Fibroblast of villous mesenchyme (primary cell): ENCODE measurements at regions not wholly inside any gene's neighbourhood (a gene's known extent, or its start where the extent isn't known, plus 50 kb on each side); places are given as distances from the start of the nearest gene placed in this dataset.

Source experiments
- DNase-seq: peaks from one replicate; pipeline ENCODE4 v3.0.0-alpha.2; 2010; ENCODE audit warnings: low read depth
- H3K4me3 ChIP-seq: 2 replicates; pipeline ENCODE4 v1.5.1; 2011; ENCODE audit warnings: low read depth, mild to moderate bottlenecking, low read length
- TF ChIP-seq, protein P1 (sequence below): IDR thresholded peaks from 2 replicates; pipeline ENCODE4 v1.5.1; 2012; ENCODE audit warnings: low read depth, mild to moderate bottlenecking, low read length; ENCODE audit not compliant: insufficient read depth

DNA sequence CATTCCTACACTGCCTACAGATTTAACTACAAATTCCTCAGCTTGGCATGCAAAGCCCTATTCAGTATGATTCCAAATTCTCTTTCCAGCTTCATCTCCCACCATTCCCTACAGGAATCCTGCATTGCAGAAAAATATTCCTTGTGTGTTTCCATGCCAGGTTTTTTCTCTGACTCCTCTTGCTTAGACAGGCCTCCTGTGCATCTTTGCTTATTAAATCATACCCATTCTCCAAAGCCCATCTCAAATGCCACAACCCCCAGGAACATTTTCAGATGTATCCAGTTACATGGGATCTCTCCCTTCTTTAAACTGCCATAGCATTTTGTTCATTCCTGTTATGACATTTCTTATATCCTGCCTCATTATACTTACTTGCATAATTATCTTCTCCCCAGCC is 106.4 kb upstream of the GRIA3 start:
- TF ChIP-seq, protein P1, sequence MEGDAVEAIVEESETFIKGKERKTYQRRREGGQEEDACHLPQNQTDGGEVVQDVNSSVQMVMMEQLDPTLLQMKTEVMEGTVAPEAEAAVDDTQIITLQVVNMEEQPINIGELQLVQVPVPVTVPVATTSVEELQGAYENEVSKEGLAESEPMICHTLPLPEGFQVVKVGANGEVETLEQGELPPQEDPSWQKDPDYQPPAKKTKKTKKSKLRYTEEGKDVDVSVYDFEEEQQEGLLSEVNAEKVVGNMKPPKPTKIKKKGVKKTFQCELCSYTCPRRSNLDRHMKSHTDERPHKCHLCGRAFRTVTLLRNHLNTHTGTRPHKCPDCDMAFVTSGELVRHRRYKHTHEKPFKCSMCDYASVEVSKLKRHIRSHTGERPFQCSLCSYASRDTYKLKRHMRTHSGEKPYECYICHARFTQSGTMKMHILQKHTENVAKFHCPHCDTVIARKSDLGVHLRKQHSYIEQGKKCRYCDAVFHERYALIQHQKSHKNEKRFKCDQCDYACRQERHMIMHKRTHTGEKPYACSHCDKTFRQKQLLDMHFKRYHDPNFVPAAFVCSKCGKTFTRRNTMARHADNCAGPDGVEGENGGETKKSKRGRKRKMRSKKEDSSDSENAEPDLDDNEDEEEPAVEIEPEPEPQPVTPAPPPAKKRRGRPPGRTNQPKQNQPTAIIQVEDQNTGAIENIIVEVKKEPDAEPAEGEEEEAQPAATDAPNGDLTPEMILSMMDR, result no peak
- DNase-seq, result no peak
- H3K4me3 ChIP-seq, result no peak overlapping the region

DNA sequence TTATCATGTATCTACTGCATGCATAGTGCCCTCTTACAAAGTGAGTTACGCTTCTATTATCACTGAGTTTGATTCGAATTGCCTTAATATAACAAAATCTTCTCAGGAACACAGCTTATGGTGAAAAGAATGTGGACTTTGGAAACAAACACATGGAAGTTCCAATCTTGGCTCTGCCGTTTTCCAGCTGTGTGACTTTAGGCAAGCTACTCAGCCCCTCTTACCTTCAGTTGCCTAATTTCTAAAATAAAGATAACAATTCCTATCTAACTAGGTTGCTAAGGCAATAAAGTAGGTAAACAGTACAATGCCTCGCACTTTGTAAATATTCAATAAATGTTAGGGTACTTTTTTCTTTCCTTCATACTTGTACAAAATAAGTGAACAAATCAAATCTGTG is 104.0 kb upstream of the GRIA3 start:
- DNase-seq, result no peak
- H3K4me3 ChIP-seq, result no peak overlapping the region
- TF ChIP-seq, protein P1, result no peak

DNA sequence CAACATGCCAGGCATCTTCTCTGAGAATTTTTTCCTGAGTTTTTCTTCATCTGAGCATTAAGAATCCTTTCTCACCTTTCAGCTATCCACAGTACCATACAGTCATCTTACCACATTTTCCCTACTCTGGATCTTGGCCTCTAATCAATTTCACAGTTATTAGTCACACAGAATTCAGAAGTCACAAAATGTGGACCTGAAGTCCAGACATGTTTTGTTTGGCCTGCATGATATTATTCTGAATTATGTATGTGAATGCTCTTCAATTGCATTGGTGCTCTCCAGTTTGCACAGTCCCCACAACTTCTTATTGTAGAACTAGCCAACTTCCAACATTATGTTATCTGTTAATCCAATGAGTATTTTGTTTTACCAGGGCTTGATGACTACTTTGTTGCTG is 102.3 kb upstream of the GRIA3 start:
- DNase-seq, result no peak
- no peak overlapping the region for H3K4me3 ChIP-seq
- TF ChIP-seq, protein P1, result no peak

DNA sequence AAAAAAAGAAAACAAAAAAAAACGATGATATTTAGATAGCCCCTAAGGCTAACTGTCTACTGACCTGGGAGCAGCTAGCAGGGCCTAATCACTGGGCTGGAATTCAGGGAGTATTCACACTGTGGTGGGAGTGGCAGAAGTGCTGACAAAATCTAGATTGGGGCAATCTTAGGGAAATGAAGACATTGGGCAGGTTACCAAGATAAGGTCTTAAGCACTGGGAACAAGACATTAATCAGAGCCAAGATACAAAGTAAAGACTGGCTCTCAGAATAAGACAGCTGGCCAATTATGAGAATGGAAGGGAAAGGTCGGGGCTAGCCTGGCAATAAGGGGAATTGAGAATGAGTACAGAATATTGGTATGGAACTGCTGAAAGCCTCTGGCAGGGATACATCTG is 100.2 kb upstream of the GRIA3 start:
- TF ChIP-seq, protein P1, result no peak
- DNase-seq, result peak; percentile 14
- H3K4me3 ChIP-seq, result no peak overlapping the region

DNA sequence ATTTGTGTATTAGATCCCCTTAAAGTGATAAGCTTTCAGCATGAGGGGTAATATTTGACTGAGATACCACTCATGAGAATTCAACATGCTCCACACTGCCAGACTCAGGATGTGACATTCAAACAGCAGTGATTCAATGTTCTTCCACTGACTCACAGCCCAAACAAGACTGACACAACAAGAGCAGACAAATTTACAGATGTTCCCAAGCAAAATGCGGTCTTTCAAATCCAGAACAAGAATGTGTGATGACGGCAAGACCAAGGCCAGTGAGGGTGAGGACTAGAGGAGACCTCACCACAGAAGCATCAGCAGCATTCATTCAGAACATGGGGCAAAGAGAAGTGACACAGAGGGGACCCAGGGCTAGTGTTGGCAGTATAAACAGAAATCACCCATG is 99.3 kb upstream of the GRIA3 start:
- peak; percentile 58 for DNase-seq
- TF ChIP-seq, protein P1, result no peak
- no peak overlapping the region for H3K4me3 ChIP-seq

DNA sequence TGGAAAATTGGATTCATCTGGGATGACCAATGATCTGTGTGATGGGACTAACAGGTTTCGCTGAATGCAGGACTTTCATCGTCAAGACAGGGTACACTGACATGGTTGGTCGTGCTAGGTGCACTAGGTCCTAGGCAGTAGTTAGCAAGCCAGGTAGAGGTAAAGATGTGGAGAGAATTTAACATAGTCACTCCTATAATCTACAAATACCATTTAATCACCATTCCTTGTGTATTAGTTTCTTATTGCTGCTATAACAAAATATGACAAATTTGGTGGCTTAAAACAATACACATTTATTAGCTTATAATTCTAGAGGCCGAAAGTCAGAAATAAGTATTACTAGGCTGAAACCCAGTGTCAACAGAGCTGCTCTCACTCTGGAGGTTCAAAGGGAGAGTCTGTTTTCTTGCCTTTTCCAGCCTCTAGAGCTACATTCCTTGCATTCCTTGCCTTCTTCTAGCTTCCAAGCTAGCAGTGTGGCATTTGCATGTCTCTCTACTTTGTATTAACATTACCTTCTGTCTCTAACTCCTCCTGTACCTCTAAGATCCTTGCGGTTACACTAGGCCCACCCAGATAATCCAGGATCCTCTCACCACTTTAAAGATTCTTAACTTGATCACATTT is 98.7 kb upstream of the GRIA3 start:
- no peak overlapping the region for H3K4me3 ChIP-seq
- TF ChIP-seq, protein P1, result no peak
- no peak for DNase-seq

DNA sequence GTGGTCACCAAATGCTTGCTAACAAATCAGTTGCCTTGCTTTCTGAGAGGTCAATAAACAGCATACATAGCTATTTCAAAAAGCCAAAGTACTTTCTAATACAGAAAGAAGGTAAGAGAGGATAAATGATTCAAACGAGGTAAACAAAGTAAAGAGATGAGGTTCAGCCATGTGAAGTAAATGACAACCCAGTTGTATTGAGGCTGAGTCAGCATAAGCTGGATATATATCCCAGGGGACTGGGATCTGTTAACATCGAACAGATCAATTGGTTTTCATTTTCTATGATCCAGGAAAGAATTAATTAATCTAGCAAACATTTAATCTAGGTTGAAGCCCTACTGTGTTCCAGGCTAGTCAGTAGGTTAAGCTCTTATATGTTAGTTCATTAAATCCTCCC is 97.3 kb upstream of the GRIA3 start:
- DNase-seq, result no peak
- H3K4me3 ChIP-seq, result no peak overlapping the region
- TF ChIP-seq, protein P1, result no peak
